Ascending aorta (tissue), 2 donors: ENCODE measurements at regions not wholly inside any gene's neighbourhood (a gene's known extent, or its start where the extent isn't known, plus 50 kb on each side); places are given as distances from the start of the nearest gene placed in this dataset.

ENCODE experiments used
- DNase-seq, 2 donors: peaks; one replicate each; pipeline ENCODE4 v3.0.0-alpha.2; 2019; ENCODE audit warnings: low spot score in 2 of 2
- H3K27ac ChIP-seq, 2 donors: fragments of 200-600 bp; sonication (generic); one replicate each; pipeline ENCODE4 v1.5.1; 2016 to 2017; ENCODE audit warnings: mild to moderate bottlenecking in 1 of 2
- H3K27me3 ChIP-seq: fragments of 200-600 bp; sonication (generic); one replicate; pipeline ENCODE4 v1.5.1; 2017
- H3K36me3 ChIP-seq, 2 donors: fragments of 200-600 bp; sonication (generic); one replicate each; pipeline ENCODE4 v1.5.1; 2016
- H3K4me1 ChIP-seq, 2 donors: fragments of 200-600 bp; sonication (generic); one replicate each; pipeline ENCODE4 v1.5.1; 2016 to 2017; ENCODE audit warnings: mild to moderate bottlenecking in 1 of 2
- H3K4me3 ChIP-seq, 2 donors: fragments of 200-600 bp; sonication (generic); one replicate each; pipeline ENCODE4 v1.5.1; 2016 to 2017; ENCODE audit warnings: mild to moderate bottlenecking in 1 of 2
- H3K9me3 ChIP-seq, 2 donors: fragments of 200-600 bp; sonication (generic); one replicate each; pipeline ENCODE4 v1.5.1; 2016
- intact Hi-C: fragments of 100-400 bp; cut with DNase I; formaldehyde crosslinking; loops from one replicate; pipeline ENCODE4 v1.15.1; 2023
- TF ChIP-seq, protein P1 (sequence below), 3 experiments: fragments of 200-600 bp in 2 of 3; fragments of 450-650 bp in 1 of 3; sonication (generic) in 2 of 3; IDR thresholded peaks; one replicate each; pipeline ENCODE4 v1.5.1; 2016 to 2019; ENCODE audit warnings: antibody characterized with exemption in 3 of 3, mild to moderate bottlenecking in 1 of 3, moderate library complexity in 1 of 3

DNA sequence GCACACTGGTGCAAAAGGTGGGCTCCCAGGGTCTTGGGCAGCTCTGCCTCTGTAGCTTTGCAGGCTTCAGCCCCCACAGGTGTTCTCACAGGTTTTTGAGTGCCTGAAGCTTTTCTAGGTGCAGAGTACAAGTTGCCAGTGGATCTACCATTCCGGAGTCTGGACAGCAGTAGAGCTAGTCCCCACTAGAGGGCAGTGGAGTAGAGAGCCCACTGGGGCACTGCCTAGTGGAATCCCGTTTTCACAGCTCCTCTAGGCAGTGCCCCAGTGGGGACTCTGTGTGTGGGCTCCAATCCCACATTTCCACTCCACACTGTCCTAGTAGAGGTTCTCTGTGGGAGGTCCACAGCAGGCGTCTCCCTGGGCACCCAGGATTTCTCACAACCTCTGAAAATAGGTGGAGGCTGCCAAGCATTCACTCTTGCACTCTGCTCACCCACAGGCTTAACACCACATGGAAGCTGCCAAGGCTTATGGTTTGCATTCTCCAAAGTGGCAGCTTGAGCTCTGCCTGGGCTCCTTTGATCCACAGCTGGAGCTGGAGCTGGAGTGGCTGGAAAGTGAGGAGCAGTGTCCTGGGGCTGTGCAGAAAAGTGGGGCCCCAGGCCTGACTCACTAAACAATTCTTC is 86.3 kb upstream of the PROKR2 start:
- Histone ChIP-seq H3K4me1 (no peaks in the 10 kb centered on the region), H3K9me3 (no peaks in the 10 kb centered on the region), H3K27ac (no peak overlapping the region), H3K4me3 (no peak overlapping the region), H3K36me3 (no peaks in the 10 kb centered on the region), H3K27me3 (no peaks in the 10 kb centered on the region)
- intact Hi-C loops: no loop called here
- DNase-seq: no peak
- TF ChIP-seq, protein P1, sequence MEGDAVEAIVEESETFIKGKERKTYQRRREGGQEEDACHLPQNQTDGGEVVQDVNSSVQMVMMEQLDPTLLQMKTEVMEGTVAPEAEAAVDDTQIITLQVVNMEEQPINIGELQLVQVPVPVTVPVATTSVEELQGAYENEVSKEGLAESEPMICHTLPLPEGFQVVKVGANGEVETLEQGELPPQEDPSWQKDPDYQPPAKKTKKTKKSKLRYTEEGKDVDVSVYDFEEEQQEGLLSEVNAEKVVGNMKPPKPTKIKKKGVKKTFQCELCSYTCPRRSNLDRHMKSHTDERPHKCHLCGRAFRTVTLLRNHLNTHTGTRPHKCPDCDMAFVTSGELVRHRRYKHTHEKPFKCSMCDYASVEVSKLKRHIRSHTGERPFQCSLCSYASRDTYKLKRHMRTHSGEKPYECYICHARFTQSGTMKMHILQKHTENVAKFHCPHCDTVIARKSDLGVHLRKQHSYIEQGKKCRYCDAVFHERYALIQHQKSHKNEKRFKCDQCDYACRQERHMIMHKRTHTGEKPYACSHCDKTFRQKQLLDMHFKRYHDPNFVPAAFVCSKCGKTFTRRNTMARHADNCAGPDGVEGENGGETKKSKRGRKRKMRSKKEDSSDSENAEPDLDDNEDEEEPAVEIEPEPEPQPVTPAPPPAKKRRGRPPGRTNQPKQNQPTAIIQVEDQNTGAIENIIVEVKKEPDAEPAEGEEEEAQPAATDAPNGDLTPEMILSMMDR (IDR thresholded peaks at IDR 0.05): no peak

DNA sequence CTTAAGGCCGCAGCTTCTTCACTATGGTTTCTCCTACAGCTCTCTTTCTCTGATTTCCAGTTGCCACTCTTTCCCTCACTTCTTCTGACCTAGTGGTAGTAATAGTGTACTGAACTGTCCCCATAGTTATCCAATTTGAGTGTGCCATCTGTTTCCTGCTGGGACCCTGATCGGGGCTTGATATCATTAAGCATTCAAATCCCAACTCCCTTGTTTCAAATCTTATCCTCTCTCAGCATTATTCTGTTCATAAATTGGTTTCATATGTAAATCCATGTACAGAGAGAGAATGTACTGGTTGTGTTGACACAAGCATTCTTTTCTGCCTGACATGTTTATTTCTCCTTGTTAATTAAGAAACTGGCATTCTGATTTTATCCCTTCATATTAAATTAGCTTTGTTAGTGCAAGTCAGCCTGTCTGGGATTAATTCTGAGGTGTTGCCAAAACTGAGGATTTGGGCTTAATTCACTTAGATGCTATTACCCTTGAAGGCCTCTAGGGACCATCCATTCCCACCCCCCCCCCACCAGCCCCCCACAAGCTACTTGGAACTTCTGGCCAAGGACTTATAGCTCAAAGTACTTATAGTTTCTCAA is 84.6 kb upstream of the PROKR2 start:
- intact Hi-C loops: no loop called here
- Histone ChIP-seq H3K4me1 (no peaks in the 10 kb centered on the region), H3K27ac (no peak overlapping the region), H3K9me3 (no peaks in the 10 kb centered on the region), H3K27me3 (no peaks in the 10 kb centered on the region), H3K4me3 (no peak overlapping the region), H3K36me3 (no peaks in the 10 kb centered on the region)
- TF ChIP-seq, protein P1 (IDR thresholded peaks at IDR 0.05): no peak
- no peak for DNase-seq

DNA sequence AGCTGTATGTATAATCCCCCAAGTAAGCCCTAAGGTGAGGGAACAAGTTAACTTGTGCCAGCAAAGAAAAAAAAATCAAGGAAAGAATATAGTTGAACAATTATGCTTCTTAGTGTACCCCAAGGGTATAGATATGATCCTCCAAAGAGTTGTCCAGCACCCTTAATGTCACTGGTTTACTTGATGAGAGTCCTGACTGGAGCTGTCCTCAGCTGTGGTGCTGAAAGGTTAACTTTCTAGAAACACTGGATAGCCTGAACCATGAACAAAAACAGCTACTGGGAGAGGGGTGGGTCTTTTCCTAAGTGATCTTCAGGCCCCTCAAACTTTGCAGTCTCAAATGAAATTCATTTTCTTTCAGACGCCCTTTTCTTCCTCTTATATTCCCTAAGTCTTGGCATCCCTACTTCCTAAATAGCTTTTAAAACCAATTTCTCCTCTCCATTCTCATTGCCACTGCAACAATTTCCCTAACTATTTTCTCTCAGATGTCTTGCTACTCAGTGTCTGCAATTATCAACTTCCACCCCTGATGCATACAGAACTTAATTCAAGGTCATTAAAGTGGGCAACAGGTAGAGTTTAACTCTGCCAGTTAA is 83.5 kb upstream of the PROKR2 start:
- no peaks in the 10 kb centered on the region for H3K27me3 ChIP-seq
- no peak overlapping the region for H3K4me3 ChIP-seq
- H3K4me1 ChIP-seq: no peaks in the 10 kb centered on the region
- intact Hi-C loops: no loop called here
- H3K36me3 ChIP-seq: no peaks in the 10 kb centered on the region
- TF ChIP-seq, protein P1 (IDR thresholded peaks at IDR 0.05): no peak
- no peak overlapping the region for H3K27ac ChIP-seq
- no peaks in the 10 kb centered on the region for H3K9me3 ChIP-seq
- no peak for DNase-seq

DNA sequence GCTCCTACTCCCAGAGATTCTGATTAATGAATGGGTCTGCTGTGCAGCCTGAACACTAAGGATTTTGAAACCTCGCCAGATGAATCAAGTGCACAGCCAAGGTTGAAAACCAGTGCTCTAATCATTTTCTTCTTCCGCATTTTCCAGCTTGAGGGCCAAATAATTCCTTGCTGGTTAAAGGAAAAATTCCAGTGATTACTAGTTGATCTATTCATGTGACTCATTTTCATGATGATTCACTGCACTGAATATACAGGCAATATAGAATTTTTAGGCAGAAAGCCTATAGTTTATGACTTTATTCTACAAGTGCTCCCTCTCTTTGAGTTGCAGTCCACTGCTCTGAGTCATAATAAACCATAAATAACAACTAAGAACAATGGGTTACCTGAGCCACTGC is 80.6 kb upstream of the PROKR2 start:
- Histone ChIP-seq H3K27ac (no peak overlapping the region), H3K4me3 (no peak overlapping the region), H3K36me3 (no peaks in the 10 kb centered on the region), H3K9me3 (no peaks in the 10 kb centered on the region), H3K27me3 (no peaks in the 10 kb centered on the region), H3K4me1 (no peaks in the 10 kb centered on the region)
- TF ChIP-seq, protein P1 (IDR thresholded peaks at IDR 0.05): no peak
- no peak for DNase-seq
- intact Hi-C loops: no loop called here

DNA sequence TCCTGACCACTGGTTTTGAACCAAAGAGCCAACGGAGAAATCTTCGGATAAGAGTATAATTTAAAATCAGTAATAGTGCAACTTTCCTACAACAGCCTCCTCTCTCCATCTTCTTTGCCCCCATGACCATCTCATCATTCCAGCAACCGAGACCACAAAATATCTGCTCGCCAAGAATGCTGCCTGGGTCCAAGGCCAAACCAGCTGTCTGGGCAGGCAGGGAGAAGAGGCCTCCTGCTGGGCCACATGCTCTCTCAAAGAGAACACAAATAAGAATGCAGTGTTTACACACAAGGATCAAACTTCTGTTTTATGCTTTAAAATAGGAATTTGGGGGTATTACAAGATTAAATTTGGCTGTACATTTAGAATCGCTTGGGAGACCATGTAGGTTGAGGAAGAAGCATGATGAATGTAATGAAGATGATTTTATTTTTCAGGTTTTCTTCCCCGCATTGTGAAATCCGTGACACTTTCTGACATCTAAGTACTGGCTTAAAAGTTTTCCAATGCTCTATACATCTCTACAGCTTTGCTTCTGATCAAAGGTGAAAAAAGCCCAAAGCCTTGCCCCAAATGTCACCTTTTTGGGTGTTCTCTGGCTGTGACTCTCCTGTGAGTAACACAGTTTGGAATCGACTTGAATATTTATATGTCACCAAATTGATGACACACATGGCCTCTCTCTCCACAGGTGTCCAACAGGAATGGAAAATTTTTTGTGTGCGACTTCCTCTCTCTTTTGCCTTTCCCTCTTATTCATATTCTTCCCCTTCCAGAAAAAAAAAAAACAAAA is 79.4 kb upstream of the PROKR2 start:
- TF ChIP-seq, protein P1 (IDR thresholded peaks at IDR 0.05): no peak
- no peaks in the 10 kb centered on the region for H3K27me3 ChIP-seq
- H3K9me3 ChIP-seq: no peaks in the 10 kb centered on the region
- intact Hi-C loops: no loop called here
- no peak overlapping the region for H3K4me3 ChIP-seq
- no peaks in the 10 kb centered on the region for H3K36me3 ChIP-seq
- H3K4me1 ChIP-seq: no peaks in the 10 kb centered on the region
- DNase-seq: no peak
- H3K27ac ChIP-seq: no peak overlapping the region
